Activated T-cell treated with anti-CD3 and anti-CD28 coated beads, Interleukin-2, amount 50 U/mL, for 1 hour (primary cell): ENCODE measurements at regions not wholly inside any gene's neighbourhood (a gene's known extent, or its start where the extent isn't known, plus 50 kb on each side); places are given as distances from the start of the nearest gene placed in this dataset.

Experiments used
- DNase-seq: peaks from one replicate; pipeline ENCODE4 v3.0.0-alpha.2; 2020

GRCh38 chr11:70631624-70632047, 233.3 kb downstream of the CTTN start:
- no peak for DNase-seq

- DNase-seq, result no peak
Measured at GRCh38 chr11:70633610-70634009, 235.3 kb downstream of the CTTN start.

- no peak for DNase-seq
Measured at GRCh38 chr11:70636659-70637058, 238.3 kb downstream of the CTTN start.

- no peak for DNase-seq
Measured at GRCh38 chr11:70637186-70637800, 239.0 kb downstream of the CTTN start.

DNA sequence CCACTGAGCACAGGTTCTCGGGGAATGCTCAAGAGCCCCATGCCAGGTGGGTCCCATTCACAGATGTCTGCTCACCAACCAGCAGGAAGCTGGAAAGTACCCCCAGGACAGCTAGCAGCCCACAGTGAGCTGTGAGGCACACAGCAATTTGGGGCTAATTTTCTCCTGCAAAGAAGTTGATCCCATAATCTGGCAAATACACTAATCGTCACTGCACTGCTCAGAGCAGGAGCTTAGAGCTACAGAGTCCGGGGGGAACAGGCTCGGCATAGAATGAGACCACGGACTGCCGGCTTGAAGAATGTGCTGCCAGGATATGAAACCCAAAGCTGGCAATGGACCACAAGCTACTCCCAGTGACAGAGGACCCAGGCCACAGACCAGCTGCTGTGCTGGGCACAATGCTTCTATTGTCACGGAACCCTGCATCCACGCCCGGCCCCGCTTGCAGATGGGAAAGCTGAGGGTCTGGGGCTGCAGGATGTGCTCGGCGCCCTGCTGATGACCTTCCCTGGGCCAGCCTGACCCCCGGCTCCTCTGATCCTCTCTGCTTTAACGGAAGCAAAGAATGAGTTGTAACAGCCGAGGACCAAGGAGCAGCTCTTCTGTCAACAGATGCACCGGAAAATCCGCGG, 239.7 kb downstream of the CTTN start:
- DNase-seq, result no peak

DNA sequence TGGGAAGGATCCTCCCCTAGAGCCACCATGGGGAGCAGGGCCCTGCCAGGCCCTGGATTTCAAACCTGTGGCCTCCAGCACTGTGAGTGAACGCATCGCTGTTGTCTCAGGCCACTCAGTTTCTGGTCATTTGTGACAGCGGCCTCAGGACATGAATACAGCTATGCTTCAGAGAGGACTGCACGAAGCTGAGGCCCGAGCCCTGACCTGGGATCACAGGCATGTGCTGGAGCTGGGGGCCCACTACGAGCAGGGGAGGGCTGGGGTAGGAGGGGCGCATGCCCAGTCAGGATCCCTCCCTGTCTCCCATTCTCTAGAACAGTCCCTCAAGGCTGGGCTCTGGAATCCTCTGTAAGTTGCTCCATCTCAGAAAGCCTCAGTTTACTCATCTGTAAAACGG, 242.1 kb downstream of the CTTN start:
- no peak for DNase-seq

- DNase-seq, result no peak
Measured at GRCh38 chr11:70641369-70641768, 243.0 kb downstream of the CTTN start.

- DNase-seq, result no peak
Measured at GRCh38 chr11:70642266-70642665, 243.9 kb downstream of the CTTN start.

GRCh38 chr11:70643642-70644041, 245.3 kb downstream of the CTTN start:
- DNase-seq, result no peak

DNA sequence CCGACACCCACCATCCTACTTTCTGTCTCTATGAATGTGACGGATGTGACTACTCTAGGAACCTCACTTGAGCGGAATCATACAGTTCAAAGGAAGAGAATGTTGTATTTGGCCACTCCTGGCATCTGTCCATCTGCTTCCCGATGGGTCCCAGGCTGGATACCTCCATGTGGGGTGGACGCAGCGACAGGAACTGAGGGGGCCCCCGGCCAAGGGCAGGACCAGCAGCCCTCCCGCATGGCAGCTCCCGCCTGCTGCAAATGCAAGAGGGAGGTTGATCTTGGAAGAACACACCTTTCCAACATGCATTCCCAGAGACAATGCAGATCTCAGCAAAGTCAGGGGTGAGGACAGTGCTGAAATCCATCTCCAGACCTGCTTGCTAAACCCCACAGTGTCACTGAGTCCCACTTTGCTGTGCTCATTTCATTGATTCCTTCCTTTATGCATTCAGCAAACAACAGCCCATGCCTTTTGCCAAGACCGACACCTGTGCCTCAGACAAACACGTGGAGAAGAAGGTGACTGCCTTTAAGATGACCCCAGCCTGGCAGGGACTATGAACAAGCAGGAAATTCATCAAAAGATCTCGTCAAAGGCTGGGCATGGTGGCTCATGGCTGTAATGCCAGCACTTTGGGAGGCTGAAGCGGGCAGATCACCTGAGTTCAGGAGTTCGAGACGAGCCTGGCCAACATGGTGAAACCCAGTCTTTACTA, 246.2 kb downstream of the CTTN start:
- DNase-seq, result no peak

DNA sequence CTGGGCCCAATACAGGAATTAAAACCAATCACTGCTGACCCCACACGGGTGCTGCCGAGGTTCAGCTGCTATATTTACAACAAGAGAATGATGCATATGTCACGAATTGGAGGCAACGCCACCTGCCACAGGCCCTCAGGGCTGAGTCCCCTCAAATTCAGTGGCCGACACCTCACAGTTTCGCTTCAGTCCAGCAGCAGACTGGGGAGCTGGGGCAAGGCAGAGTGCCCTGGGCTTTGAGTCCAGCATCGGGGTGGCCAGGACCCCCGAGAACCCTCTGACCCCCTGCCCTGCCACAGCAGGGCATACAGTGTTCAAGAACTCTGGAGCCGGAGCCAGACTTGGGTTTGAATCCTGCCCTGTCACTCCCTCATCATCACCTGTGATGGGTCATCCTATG, 247.2 kb downstream of the CTTN start:
- no peak for DNase-seq

- DNase-seq, result no peak
Measured at GRCh38 chr11:70646272-70647049, 248.1 kb downstream of the CTTN start.

DNA sequence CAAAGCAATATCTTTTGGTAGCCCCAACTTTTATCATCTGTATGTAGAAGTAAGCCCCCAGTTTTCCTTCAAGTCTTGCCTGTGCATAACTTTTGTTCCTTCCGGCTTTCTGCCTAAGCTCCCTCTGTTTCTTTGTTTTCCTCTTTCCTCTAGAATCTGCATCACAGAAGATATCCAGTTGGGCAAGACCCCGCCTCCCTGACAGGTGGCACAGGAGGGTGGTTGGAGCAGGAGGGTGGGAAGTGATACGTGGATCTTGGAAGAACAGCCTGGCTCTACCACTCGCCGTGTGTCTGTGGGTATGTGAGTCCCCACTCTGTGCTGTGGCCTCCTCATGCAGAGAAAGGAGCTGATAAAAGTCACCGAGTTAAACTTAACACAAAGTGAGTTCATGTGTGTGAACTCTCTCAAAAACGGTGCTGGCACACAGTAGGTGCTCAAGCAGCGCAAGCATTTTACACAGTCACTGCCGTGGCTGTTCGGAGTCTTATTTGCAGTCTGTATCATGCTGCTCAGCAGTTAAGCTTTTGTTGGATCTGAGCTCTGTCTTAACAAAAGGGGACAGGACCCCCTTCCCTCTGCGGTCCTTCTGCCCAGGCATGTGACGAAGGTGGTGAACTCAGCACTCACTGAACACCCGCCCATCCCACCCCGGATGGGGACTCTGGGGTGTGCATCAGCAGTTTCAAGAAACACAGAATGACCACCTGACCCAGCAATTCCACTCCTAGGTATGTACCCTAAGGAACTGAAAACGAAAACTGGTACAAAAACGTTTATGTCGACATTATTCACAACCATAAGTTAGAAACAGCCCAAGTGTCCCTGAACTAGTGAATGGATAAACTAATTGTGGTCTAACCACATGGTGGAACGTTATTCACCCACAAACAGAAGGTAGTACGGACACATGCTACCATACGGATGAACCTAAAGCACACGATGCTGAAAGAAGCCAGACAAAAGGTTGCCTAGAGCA, 249.1 kb downstream of the CTTN start:
- DNase-seq, result no peak

- DNase-seq, result peak; percentile 20
Measured at GRCh38 chr11:70650075-70650909, 252.0 kb downstream of the CTTN start.

- no peak for DNase-seq
Measured at GRCh38 chr11:70651031-70651430, 252.7 kb downstream of the CTTN start.

DNA sequence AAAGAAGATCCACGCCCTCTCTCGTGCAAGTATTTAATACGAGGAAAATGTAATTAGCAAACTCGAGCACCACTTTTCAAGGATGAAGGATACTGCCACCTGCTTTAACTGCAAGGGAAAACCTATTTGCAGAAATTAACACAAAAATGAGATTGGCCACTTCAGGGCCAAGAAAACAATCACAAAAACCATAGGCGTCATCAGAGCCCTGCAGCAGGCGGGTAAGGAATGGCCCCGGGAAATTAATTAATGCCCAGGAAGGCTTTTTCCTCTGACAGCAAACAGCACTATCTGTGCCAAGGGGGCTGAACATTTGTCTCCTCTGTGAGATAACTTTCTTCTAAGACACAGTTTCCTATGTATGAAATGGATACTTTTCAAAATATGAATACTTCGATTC, 255.7 kb downstream of the CTTN start:
- DNase-seq, result no peak

- DNase-seq, result no peak
Measured at GRCh38 chr11:70655816-70656215, 257.5 kb downstream of the CTTN start.

DNA sequence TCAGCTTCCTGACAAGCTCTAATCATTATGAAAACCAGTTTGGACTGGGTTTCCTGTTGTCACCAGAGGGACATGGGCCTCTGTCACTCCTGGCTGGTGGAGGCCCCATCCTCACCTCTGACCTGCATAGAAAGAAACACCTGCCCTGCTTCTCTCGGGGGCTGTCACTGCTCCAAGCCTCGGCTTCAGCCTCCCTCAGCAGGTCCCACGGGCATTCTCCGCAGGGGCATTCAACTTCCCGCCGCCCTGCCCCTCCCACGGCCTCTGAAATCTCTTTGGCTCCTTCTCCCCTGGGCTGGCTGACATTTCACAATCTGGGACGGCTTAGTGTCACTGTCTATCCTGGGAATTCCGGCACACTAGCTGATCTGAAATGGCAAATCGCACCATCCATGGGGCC, 257.9 kb downstream of the CTTN start:
- no peak for DNase-seq

- no peak for DNase-seq
Measured at GRCh38 chr11:70660059-70660888, 261.9 kb downstream of the CTTN start.

DNA sequence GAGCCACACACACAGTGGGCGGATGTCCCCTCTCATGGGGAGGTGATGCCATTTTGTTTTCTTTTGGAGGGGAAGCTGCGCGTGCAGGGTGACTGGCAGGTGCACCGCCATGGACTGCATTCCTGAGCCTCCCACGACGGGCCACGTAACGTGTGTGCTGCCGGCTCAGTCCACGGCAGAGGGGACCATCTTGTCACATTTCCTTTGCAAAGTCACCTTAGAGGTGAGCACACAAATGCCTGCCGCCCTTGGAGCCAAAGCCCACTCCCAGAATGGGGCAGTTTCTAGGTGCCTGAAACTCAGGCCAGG, 262.5 kb downstream of the CTTN start:
- no peak for DNase-seq
